Esophagus squamous epithelium (tissue), 4 donors: ENCODE measurements at regions not wholly inside any gene's neighbourhood (a gene's known extent, or its start where the extent isn't known, plus 50 kb on each side); places are given as distances from the start of the nearest gene placed in this dataset.

ENCODE experiments used
- CTCF ChIP-seq, 6 experiments: fragments of 450-650 bp in 4 of 6; fragments of 200-600 bp in 2 of 6; sonication (generic) in 2 of 6; IDR thresholded peaks; one replicate each; pipeline ENCODE4 v1.5.1; 2016 to 2019; ENCODE audit warnings: antibody characterized with exemption in 6 of 6, mild to moderate bottlenecking in 4 of 6, moderate library complexity in 4 of 6
- POLR2A ChIP-seq, 4 donors: fragments of 450-650 bp; IDR thresholded peaks; one replicate each; pipeline ENCODE4 v1.6.1; 2017; ENCODE audit warnings: antibody characterized with exemption in 4 of 4, mild to moderate bottlenecking in 4 of 4, moderate library complexity in 3 of 4

- no peak for TF ChIP-seq CTCF (IDR thresholded peaks at IDR 0.05)
- no peak for TF ChIP-seq POLR2A (IDR thresholded peaks at IDR 0.05)
Observed at GRCh38 chr9:89776795-89777525, 172.1 kb downstream of the GADD45G start.
